Tibial nerve (tissue), 4 donors: ENCODE measurements at regions not wholly inside any gene's neighbourhood (a gene's known extent, or its start where the extent isn't known, plus 50 kb on each side); places are given as distances from the start of the nearest gene placed in this dataset.

Source experiments
- DNase-seq, 2 donors: peaks; one replicate each; pipeline ENCODE4 v3.0.0-alpha.2; 2019; ENCODE audit warnings: low spot score in 2 of 2
- H3K27ac ChIP-seq, 4 donors: fragments of 200-600 bp; sonication (generic) in 3 of 4; one replicate each; pipeline ENCODE4 v1.5.1; 2017 to 2019; ENCODE audit warnings: mild to moderate bottlenecking in 1 of 4
- H3K27me3 ChIP-seq, 2 donors: fragments of 200-600 bp; sonication (generic) in 1 of 2; one replicate each; pipeline versions ENCODE4 v1.5.1 to v1.6.0; 2017 to 2019
- H3K36me3 ChIP-seq, 3 donors: fragments of 200-600 bp; sonication (generic); one replicate each; pipeline ENCODE4 v1.5.1; 2018 to 2019
- H3K4me1 ChIP-seq, 4 donors: fragments of 200-600 bp; sonication (generic) in 3 of 4; one replicate each; pipeline ENCODE4 v1.5.1; 2017 to 2019
- H3K4me3 ChIP-seq, 4 donors: fragments of 200-600 bp; sonication (generic) in 3 of 4; one replicate each; pipeline ENCODE4 v1.5.1; 2017 to 2019; ENCODE audit warnings: mild to moderate bottlenecking in 1 of 4, moderate library complexity in 1 of 4
- H3K9me3 ChIP-seq, 4 donors: fragments of 200-600 bp; sonication (generic) in 3 of 4; one replicate each; pipeline ENCODE4 v1.5.1; 2017 to 2019
- EP300 ChIP-seq, 2 donors: sonication (generic); formaldehyde crosslinking; IDR thresholded peaks; one replicate each; pipeline ENCODE4 v1.6.1; 2017; ENCODE audit warnings: antibody characterized with exemption in 2 of 2, mild to moderate bottlenecking in 1 of 2
- POLR2A ChIP-seq, 2 donors: fragments of 450-650 bp; IDR thresholded peaks; one replicate each; pipeline ENCODE4 v1.6.1; 2017; ENCODE audit warnings: antibody characterized with exemption in 2 of 2, mild to moderate bottlenecking in 2 of 2, moderate library complexity in 2 of 2
- WGBS, 2 donors: methylation state at CpG; one replicate each; pipeline ENCODE4 v1.1.5; 2018; 5-methylcytosine and 5-hydroxymethylcytosine counted together
- TF ChIP-seq, protein P1 (sequence below), 5 experiments: fragments of 200-600 bp in 3 of 5; fragments of 450-650 bp in 2 of 5; sonication (generic) in 3 of 5; IDR thresholded peaks; one replicate each; pipeline ENCODE4 v1.5.1; 2016 to 2019; ENCODE audit warnings: antibody characterized with exemption in 5 of 5, mild to moderate bottlenecking in 3 of 5, moderate library complexity in 2 of 5

DNA sequence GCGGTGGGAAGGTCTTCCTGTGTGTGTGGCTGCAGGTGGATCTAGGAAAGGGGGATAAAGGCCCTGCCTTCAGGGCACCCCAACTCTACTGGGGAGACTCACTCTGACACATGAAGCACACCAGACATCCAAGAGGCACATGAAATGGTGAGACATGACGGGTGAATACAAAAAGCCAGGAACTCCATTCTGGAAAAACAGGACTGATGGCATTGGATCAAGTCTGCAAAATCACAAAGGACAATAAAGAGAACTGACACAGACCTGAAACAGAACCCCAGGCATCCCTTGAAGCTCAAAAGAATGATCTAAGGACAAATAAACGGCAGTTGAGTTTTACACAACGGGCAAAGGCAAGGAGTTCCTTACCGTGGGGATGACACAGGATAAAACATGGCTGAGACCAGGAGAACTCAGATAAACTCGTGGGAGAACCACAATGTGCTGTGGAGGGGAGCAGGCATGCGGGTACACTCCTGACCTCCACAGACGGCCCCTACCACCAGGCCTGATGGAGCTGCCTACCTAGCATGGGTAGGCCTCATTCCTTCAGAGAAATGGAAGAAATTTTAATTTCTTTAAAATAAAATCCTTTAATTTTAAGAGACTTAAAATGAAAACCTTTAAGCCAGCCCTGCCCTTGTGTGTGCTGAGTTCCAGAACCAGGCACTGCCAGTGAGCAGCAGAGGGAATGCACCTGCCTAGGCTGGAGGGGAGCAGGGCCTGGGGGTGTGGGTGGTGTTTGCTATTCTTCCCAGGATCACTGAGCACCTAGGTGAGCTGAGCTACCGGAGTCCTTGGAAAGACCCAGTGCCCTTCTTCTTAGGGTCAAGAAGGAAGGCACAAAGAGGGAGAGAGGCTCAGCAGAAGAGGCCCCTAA is 100.1 kb downstream of the SINHCAF start:
- no peaks in the 10 kb centered on the region for H3K9me3 ChIP-seq
- DNase-seq = no peak
- WGBS, 2 donors = 78 to 83% methylated on average over 9 of the region's 9 CpGs
- no peaks in the 10 kb centered on the region for H3K4me1 ChIP-seq
- TF ChIP-seq EP300 (IDR thresholded peaks at IDR 0.05) = no peak
- TF ChIP-seq, protein P1, sequence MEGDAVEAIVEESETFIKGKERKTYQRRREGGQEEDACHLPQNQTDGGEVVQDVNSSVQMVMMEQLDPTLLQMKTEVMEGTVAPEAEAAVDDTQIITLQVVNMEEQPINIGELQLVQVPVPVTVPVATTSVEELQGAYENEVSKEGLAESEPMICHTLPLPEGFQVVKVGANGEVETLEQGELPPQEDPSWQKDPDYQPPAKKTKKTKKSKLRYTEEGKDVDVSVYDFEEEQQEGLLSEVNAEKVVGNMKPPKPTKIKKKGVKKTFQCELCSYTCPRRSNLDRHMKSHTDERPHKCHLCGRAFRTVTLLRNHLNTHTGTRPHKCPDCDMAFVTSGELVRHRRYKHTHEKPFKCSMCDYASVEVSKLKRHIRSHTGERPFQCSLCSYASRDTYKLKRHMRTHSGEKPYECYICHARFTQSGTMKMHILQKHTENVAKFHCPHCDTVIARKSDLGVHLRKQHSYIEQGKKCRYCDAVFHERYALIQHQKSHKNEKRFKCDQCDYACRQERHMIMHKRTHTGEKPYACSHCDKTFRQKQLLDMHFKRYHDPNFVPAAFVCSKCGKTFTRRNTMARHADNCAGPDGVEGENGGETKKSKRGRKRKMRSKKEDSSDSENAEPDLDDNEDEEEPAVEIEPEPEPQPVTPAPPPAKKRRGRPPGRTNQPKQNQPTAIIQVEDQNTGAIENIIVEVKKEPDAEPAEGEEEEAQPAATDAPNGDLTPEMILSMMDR (IDR thresholded peaks at IDR 0.05) = no peak
- no peak for TF ChIP-seq POLR2A (IDR thresholded peaks at IDR 0.05)
- no peak overlapping the region for H3K4me3 ChIP-seq
- no peaks in the 10 kb centered on the region for H3K36me3 ChIP-seq
- H3K27me3 ChIP-seq = no peaks in the 10 kb centered on the region
- no peak overlapping the region for H3K27ac ChIP-seq

DNA sequence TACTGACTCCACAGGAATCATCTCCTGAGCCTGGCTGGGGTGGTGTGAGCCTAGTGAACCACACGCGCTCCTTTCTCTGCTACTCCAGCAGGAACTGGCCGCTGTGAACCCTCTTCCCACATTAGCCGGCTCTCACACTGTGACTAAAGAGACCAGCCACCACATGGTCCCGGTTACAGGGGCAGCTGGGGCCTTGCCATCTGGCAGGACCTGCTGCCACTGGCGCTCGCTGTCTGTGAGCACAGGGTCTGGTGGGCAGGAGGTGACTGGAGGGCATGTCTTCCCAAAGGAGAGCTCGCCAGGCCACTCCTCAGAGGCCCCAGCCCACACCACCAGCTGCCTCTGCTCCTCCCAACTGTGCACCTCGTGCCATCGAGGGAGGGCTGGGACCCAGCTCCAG is 99.3 kb downstream of the SINHCAF start:
- H3K4me3 ChIP-seq = no peak overlapping the region
- H3K9me3 ChIP-seq = no peaks in the 10 kb centered on the region
- H3K27ac ChIP-seq = no peak overlapping the region
- no peaks in the 10 kb centered on the region for H3K36me3 ChIP-seq
- no peaks in the 10 kb centered on the region for H3K27me3 ChIP-seq
- TF ChIP-seq POLR2A (IDR thresholded peaks at IDR 0.05) (no peak), EP300 (IDR thresholded peaks at IDR 0.05) (no peak)
- TF ChIP-seq, protein P1 (IDR thresholded peaks at IDR 0.05) = no peak
- WGBS, 2 donors = 77 to 90% methylated on average over 6 to 9 of the region's 10 CpGs
- no peak for DNase-seq
- no peaks in the 10 kb centered on the region for H3K4me1 ChIP-seq

DNA sequence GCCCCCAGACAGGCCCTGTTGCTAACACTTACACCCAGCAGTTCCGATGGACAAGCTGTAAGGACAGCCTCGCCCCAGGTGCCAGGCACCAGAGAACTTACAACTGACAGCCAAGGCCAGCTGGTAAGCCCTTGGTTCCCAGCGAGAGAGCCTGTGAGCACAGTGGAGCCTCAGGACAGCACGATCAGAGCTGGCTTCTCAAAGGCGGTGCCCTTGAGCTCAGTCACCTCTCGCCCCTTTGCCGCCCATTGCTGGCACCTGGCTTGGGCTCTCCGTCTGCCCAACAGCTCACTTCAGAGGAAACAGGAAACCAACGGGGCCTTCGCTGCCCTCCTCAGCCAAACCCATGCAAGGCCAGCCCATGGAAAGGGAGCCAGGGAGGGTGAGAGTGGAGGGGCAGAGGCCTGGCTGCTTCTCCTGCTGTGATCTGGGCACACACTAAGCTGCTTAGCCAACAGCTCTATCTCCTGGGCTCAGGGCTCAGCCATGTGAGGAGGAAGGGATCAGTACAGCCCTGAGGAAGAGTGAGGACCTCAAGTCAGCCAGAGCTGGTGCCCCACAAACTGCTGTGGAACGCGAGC is 98.5 kb downstream of the SINHCAF start:
- no peak for TF ChIP-seq EP300 (IDR thresholded peaks at IDR 0.05)
- H3K36me3 ChIP-seq = no peaks in the 10 kb centered on the region
- no peak overlapping the region for H3K27ac ChIP-seq
- WGBS, 2 donors = 88 to 93% methylated on average over 10 to 12 of the region's 12 CpGs
- H3K4me3 ChIP-seq = no peak overlapping the region
- no peak for DNase-seq
- no peaks in the 10 kb centered on the region for H3K27me3 ChIP-seq
- H3K4me1 ChIP-seq = no peaks in the 10 kb centered on the region
- no peaks in the 10 kb centered on the region for H3K9me3 ChIP-seq

DNA sequence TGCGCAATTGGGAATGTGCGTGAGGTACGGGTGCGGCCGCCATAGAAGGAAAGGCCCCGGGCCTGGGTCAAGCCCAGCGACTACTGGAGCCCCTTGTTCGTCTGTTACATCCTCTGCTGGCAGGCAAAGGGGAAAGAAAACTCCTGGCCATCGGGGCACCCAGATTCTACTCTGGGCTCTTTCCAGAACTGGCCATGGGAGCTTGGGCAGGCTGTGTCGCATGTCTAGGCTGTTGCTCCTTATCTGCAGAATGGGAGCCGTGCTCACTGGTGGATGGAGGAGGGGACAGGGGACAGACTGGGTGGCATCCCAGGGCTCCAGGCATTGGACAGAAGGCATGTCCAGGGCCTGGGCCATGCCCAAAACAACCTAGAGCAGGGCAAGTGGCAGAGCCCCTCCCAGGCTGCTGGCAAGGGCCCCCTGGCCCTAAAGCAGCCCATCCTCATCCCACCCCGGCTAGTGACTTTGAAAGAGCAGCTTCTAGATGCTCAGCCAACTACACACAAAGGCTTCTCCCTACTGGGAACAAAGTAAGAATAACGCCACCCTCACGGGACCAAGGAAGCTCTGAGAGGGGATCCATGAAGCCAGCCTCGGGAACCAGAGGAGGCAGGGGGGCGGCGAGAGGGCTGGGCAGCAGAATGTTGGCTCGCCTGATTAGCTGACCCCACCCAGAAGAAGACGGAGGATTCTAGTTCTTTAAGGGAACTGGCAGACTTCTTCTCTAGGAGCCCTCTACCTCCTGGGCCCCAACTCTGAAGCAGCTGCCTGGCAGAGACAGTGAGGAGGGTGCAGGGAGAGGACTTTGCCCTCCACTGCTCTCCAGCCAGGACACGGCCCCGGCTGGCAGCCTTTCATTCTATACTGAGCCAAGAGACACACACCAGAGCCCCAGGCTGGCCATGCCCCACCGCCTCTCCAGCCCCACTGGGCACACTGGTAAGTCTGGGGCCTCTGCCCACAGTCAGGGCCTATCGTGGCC is 96.8 kb downstream of the SINHCAF start:
- WGBS, 2 donors = 79 to 81% methylated on average over 17 to 23 of the region's 23 CpGs
- DNase-seq = no peak
- Histone ChIP-seq H3K4me1 (no peaks in the 10 kb centered on the region), H3K27me3 (no peaks in the 10 kb centered on the region), H3K9me3 (no peaks in the 10 kb centered on the region), H3K27ac (no peak overlapping the region), H3K4me3 (no peak overlapping the region), H3K36me3 (no peaks in the 10 kb centered on the region)
- TF ChIP-seq POLR2A (IDR thresholded peaks at IDR 0.05) (no peak), EP300 (IDR thresholded peaks at IDR 0.05) (no peak)
- TF ChIP-seq, protein P1 (IDR thresholded peaks at IDR 0.05) = no peak

DNA sequence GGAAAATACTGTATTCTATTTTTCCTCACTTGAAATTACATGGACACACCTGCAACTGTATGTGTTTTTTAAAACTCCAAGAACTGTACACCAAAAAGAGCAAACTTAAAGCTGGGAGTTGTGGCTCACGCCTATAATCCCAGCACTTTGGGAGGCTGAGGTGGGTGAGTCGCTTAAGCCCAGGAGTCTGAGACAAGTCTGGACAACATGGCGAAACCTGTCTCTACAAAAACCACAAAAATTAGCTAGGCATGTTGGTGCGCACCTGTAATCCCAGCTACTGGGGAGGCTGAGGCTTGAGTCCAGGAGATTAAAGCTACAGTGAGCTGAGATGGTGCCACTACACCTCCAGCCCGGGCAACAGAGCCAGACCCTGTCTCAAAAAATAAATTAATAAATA is 95.9 kb downstream of the SINHCAF start:
- DNase-seq = no peak
- Histone ChIP-seq H3K27ac (no peak overlapping the region), H3K36me3 (no peaks in the 10 kb centered on the region), H3K4me1 (peaks cover 0 to 4% (median 0%) of the 10 kb centered on the region in 4 donors), H3K4me3 (no peak overlapping the region), H3K9me3 (no peaks in the 10 kb centered on the region), H3K27me3 (no peaks in the 10 kb centered on the region)
- TF ChIP-seq EP300 (IDR thresholded peaks at IDR 0.05) (no peak), POLR2A (IDR thresholded peaks at IDR 0.05) (no peak)
- TF ChIP-seq, protein P1 (IDR thresholded peaks at IDR 0.05) = no peak
- 82 to 94% methylated on average over 5 of the region's 5 CpGs for WGBS, 2 donors
